Keratinocyte (primary cell): ENCODE measurements at regions not wholly inside any gene's neighbourhood (a gene's known extent, or its start where the extent isn't known, plus 50 kb on each side); places are given as distances from the start of the nearest gene placed in this dataset.

ENCODE experiments used
- DNase-seq: peaks from one replicate; pipeline ENCODE4 v3.0.0-alpha.2; 2011; ENCODE audit warnings: low read depth, missing footprints, low spot score
- FAIRE-seq: peaks from 2 replicates; lab custom pipeline; 2011; peaks lifted over from hg19 to GRCh38; lab: Jason Lieb, UNC
- H2AFZ ChIP-seq: 2 replicates; pipeline ENCODE4 v1.6.0; 2012; ENCODE audit warnings: low read length, control low read depth, inconsistent platforms; ENCODE audit not compliant: control insufficient read depth
- H3K27ac ChIP-seq: 2 replicates; pipeline ENCODE4 v1.5.1; 2011; ENCODE audit warnings: low read length; ENCODE audit not compliant: control insufficient read depth, insufficient read depth
- H3K27me3 ChIP-seq: 3 replicates; pipeline ENCODE4 v1.6.0; 2011; ENCODE audit warnings: low read length; ENCODE audit not compliant: control insufficient read depth, insufficient read depth; ENCODE audit errors: extremely low read depth
- H3K36me3 ChIP-seq, 2 experiments: 2 replicates in 1 of 2; 3 replicates in 1 of 2; pipeline ENCODE4 v1.5.1; 2011; ENCODE audit warnings: low read length in 2 of 2, mild to moderate bottlenecking in 1 of 2; ENCODE audit not compliant: control insufficient read depth in 2 of 2, insufficient read depth in 2 of 2; ENCODE audit errors: extremely low read depth in 1 of 2
- H3K4me1 ChIP-seq: 3 replicates; pipeline ENCODE4 v1.5.1; 2011; ENCODE audit warnings: low read length; ENCODE audit not compliant: control insufficient read depth, insufficient read depth; ENCODE audit errors: extremely low read depth
- H3K4me2 ChIP-seq: 3 replicates; pipeline ENCODE4 v1.6.0; 2011; ENCODE audit warnings: low read depth, low read length; ENCODE audit not compliant: control insufficient read depth, insufficient read depth; ENCODE audit errors: extremely low read depth
- H3K4me3 ChIP-seq, 3 experiments: fragments of 200-600 bp in 1 of 3; sonication (generic) in 1 of 3; 2 replicates in 2 of 3; 3 replicates in 1 of 3; pipeline ENCODE4 v1.5.1; 2011 to 2016; ENCODE audit warnings: low read length in 3 of 3, mild to moderate bottlenecking in 3 of 3, control low read depth in 2 of 3, inconsistent platforms in 1 of 3, low read depth in 1 of 3, mixed read lengths in 1 of 3, mixed run types in 1 of 3, moderate library complexity in 1 of 3; ENCODE audit not compliant: control insufficient read depth in 2 of 3, insufficient read depth in 2 of 3; ENCODE audit errors: extremely low read depth in 1 of 3
- H3K79me2 ChIP-seq: 2 replicates; pipeline ENCODE4 v1.6.0; 2012; ENCODE audit warnings: low read length; ENCODE audit not compliant: control insufficient read depth, insufficient read depth
- H3K9ac ChIP-seq: 3 replicates; pipeline ENCODE4 v1.6.0; 2011; ENCODE audit warnings: low read length; ENCODE audit not compliant: control insufficient read depth, insufficient read depth; ENCODE audit errors: extremely low read depth
- H3K9me1 ChIP-seq: 3 replicates; pipeline ENCODE4 v1.6.0; 2011; ENCODE audit warnings: low read length; ENCODE audit not compliant: control insufficient read depth, insufficient read depth; ENCODE audit errors: extremely low read depth
- H3K9me3 ChIP-seq: 2 replicates; pipeline ENCODE4 v1.5.1; 2012; ENCODE audit warnings: low read depth, low read length; ENCODE audit not compliant: control insufficient read depth
- H4K20me1 ChIP-seq: 3 replicates; pipeline ENCODE4 v1.6.0; 2011; ENCODE audit warnings: low read length; ENCODE audit not compliant: control insufficient read depth, insufficient read depth; ENCODE audit errors: extremely low read depth
- EZH2 ChIP-seq: IDR thresholded peaks from one replicate; pipeline ENCODE4 v1.6.1; 2012; ENCODE audit warnings: inconsistent platforms, mild to moderate bottlenecking, low read length, moderate library complexity
- dilution Hi-C: fragments of 300-500 bp; cut with MboI; formaldehyde crosslinking; loops from one replicate; pipeline ENCODE4 v1.7.0; 2020; ENCODE audit warnings: low sequenced_read_pairs; ENCODE audit not compliant: extremely low pct_ligation_motif_present
- TF ChIP-seq, protein P1 (sequence below), 3 experiments: IDR thresholded peaks in 1 of 3; conservative IDR thresholded peaks in 1 of 3; optimal IDR thresholded peaks in 1 of 3; 2 replicates in 2 of 3; 3 replicates in 1 of 3; pipeline versions ENCODE3 to v1.5.1; 2011; ENCODE audit warnings: low read length in 3 of 3, mild to moderate bottlenecking in 3 of 3, moderate library complexity in 2 of 3, control low read depth in 1 of 3, inconsistent platforms in 1 of 3; ENCODE audit not compliant: insufficient read depth in 2 of 3; ENCODE audit errors: extremely low read depth in 1 of 3

DNA sequence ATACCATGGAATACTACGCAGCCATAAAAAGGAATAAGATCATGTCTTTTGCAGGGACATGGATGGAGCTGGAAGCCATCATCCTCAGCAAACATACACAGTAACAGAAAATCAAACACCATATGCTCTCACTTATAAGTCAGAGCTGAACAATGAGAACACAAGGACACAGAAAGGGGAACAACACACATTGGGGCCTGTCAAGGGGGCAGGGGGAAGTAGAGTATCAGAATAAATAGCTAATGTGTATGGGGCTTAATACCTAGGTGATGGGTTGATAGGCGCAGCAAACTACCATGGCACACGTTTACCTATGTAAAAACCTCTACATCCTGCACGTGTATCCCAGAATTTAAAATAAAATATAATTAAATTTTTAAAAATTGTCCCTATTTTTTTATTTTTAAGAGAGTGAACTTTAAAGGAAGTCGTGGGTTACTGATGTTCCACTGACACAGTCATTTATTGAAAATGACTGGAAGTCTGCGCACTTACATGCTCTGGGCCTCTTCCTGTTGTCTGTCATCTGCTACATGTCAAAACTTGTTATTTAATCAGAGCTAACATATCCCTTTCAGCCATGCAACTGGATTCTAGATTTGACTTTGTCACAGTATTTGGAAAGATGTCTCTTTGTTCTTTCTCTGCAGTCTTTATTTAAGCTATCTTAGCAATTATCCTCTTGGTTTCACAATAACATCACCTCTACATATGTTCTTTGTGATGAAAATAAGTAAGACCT is 73.7 kb upstream of the ABCB5 start:
- no peak overlapping the region for H3K9ac ChIP-seq
- peaks cover 12% of the 10 kb centered on the region for H3K4me1 ChIP-seq
- peak overlapping the region; percentile 66 for H3K4me2 ChIP-seq
- no peaks in the 10 kb centered on the region for H3K27me3 ChIP-seq
- TF ChIP-seq, protein P1, sequence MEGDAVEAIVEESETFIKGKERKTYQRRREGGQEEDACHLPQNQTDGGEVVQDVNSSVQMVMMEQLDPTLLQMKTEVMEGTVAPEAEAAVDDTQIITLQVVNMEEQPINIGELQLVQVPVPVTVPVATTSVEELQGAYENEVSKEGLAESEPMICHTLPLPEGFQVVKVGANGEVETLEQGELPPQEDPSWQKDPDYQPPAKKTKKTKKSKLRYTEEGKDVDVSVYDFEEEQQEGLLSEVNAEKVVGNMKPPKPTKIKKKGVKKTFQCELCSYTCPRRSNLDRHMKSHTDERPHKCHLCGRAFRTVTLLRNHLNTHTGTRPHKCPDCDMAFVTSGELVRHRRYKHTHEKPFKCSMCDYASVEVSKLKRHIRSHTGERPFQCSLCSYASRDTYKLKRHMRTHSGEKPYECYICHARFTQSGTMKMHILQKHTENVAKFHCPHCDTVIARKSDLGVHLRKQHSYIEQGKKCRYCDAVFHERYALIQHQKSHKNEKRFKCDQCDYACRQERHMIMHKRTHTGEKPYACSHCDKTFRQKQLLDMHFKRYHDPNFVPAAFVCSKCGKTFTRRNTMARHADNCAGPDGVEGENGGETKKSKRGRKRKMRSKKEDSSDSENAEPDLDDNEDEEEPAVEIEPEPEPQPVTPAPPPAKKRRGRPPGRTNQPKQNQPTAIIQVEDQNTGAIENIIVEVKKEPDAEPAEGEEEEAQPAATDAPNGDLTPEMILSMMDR (optimal IDR thresholded peaks at IDR 0.05 in 1 of 3, IDR thresholded peaks at IDR 0.05 in 1 of 3, conservative IDR thresholded peaks at IDR 0.05 in 1 of 3; ENCODE audit: extremely low read depth in 1 of 3, insufficient read depth in 2 of 3, low read length in 3 of 3), result no peak
- TF ChIP-seq EZH2, result no peak
- peaks cover 2% of the 10 kb centered on the region for H3K9me3 ChIP-seq
- H3K4me3 ChIP-seq, result no peak overlapping the region
- no peaks in the 10 kb centered on the region for H3K36me3 ChIP-seq
- peak overlapping the region; percentile 49 for H2AFZ ChIP-seq
- no peaks in the 10 kb centered on the region for H3K9me1 ChIP-seq
- dilution Hi-C loops, result no loop called here
- peak; percentile 95 for FAIRE-seq
- peak overlapping the region; percentile 51 for H3K27ac ChIP-seq
- peak; percentile 19 for DNase-seq
- no peaks in the 10 kb centered on the region for H3K79me2 ChIP-seq
- no peaks in the 10 kb centered on the region for H4K20me1 ChIP-seq

DNA sequence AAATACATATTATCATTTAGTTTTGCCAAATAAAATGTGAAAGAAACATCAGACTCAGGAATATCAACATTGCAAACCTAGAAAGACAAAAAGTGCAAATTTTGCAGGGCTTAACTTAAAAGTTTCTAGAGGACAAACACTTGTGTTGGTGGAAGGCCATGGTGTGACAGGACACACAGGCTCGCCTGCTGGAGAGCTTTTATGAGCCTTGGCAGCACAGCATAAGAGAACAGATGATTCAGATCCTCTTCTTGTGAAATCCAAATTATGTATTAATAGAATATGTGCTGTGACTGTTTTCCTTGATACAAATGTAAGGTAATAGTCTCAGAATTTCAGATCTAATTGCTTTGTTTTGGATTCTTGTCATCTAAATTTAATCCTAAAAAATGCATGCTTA is 72.9 kb upstream of the ABCB5 start:
- Histone ChIP-seq H3K4me2 (peak overlapping the region; percentile 13), H3K27ac (peak overlapping the region; percentile 51), H3K4me1 (peaks cover 12% of the 10 kb centered on the region), H3K27me3 (no peaks in the 10 kb centered on the region), H3K9ac (no peak overlapping the region), H4K20me1 (no peaks in the 10 kb centered on the region), H3K36me3 (no peaks in the 10 kb centered on the region), H2AFZ (no peak overlapping the region), H3K79me2 (no peaks in the 10 kb centered on the region), H3K9me1 (no peaks in the 10 kb centered on the region), H3K9me3 (peaks cover 2% of the 10 kb centered on the region), H3K4me3 (no peak overlapping the region)
- TF ChIP-seq, protein P1 (optimal IDR thresholded peaks at IDR 0.05 in 1 of 3, IDR thresholded peaks at IDR 0.05 in 1 of 3, conservative IDR thresholded peaks at IDR 0.05 in 1 of 3; ENCODE audit: extremely low read depth in 1 of 3, insufficient read depth in 2 of 3, low read length in 3 of 3), result no peak
- no peak for TF ChIP-seq EZH2
- FAIRE-seq, result peak; percentile 17
- dilution Hi-C loops, result no loop called here
- no peak for DNase-seq
